Fibroblast of skin of abdomen (primary cell): ENCODE measurements at regions not wholly inside any gene's neighbourhood (a gene's known extent, or its start where the extent isn't known, plus 50 kb on each side); places are given as distances from the start of the nearest gene placed in this dataset.

Source experiments
- DNase-seq: peaks from one replicate; pipeline ENCODE4 v3.0.0-alpha.2; 2013

DNA sequence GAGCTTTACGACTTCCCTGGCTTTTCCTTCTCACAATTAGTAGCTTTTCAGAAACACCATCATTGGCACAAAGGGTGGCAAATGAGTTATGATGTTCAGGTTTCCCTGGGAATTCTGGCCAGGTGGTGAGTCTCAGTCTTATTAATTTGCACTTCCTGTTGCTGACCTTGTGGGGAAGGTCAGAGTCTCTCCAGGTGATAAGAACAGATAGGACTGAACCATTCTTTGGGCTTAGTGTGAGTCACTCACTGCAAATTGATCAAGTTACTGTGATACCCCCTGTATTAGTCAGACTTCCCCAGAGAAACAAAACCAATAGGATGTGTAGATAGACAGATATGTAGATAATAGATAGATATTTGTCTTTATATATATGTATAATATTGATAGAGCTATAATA is 53.8 kb upstream of the RANBP3L start:
- no peak for DNase-seq

DNA sequence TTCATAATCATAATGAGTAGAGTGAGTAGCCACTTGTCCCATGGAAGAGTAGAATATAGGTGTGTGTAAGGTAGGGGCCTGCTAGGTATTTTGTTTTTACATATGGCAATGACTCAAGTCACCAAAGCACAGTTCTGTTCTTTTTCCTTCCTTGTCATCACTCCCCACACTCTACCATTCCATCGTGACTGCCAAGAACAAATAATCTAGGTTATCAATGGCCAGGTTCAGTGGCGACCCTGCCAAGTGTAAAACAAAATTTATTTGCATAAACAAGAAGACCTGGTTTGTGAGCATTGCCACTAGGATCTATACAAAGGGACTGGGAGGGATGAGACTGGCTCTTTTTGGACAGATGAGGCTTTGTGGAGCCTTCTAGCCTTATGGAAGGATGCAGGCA is 55.2 kb upstream of the RANBP3L start:
- DNase-seq = no peak

DNA sequence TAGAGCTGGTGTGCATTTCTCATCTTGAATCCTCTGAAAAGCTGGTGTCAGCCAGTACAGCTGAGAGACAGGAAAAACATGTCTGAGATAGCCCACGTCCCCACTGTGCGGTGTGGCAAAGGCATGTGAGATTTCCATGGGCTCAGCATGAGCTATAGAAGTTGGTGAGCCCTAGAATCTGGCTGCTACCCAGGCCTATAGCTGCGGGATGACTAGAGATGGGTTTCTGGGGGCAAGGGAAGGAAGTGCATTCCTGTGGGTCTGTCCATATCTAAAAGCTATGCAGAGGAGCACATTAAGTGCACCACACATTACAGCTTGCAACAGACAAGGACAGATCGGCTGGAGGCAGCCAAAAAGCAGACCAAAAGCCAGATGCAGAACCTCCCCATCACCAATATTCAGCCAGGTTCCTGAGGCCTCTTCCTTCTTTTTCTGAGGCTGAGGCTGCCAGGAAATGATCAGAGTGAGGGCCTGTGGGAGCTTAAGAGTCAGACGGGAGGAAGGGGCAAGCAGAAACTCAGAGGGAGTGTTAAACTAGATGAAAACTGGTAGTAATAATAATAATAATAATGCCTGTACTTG is 55.8 kb upstream of the RANBP3L start:
- peak; percentile 98 for DNase-seq

- peak; percentile 35 for DNase-seq
Observed at GRCh38 chr5:36359267-36359666, 57.6 kb upstream of the RANBP3L start.

GRCh38 chr5:36360307-36360706 is 58.6 kb upstream of the RANBP3L start:
- no peak for DNase-seq

DNA sequence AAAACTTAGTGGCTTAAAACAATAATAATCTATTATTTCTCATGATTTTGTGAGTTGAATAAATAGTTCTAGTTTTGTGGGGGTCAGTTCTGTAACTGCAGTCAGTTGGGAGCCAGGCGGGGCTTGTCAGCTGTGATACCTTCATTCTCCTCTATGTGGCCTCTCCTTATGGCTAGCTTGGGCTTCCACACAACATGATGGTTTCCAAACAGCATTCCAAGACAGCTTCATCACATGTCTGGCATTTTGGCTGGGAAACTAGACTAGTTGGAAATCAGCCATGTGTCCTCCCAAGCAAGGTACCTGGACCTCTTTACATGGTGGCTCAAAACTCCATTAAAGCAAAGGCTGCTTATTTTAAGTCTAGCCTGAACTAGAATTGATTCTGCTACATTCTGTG is 61.4 kb upstream of the RANBP3L start:
- DNase-seq = peak; percentile 95

DNA sequence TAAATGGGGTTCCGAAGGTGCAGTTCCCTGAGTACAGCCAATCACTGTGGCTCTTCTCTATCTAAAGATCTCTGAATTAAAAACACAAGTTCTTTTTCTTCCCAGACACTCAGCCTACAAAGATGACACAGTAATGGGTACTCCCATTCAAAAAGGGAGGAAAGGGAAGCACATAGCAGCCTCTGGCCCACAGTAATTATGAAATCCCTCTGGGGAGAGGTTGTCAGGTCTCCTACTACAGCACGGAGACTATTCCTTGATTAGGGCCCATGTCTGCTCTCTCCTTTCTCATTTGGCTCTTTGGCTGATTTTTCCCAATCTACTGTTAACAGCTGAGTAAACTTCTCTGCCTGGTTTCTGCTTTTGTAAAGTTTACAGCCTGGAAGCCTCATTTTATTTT is 62.0 kb upstream of the RANBP3L start:
- no peak for DNase-seq

DNA sequence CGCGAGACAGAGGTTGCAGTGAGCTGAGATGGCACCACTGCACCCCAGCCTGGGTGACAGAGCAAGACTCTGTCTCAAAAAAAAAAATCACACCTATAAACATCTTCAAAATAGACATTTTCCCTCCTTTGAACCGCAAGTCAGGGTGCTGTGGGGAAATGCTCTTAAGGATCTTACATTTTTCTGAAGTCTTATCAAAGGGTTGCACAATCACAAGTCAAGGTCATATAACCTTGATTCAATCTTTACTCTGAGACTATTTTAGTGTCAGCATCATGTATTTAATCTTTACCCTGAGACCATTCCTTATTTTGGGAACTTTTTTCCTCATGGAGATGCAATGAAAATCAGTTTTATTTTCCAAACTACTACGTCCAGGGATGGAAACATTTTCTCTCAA is 62.8 kb upstream of the RANBP3L start:
- no peak for DNase-seq

DNA sequence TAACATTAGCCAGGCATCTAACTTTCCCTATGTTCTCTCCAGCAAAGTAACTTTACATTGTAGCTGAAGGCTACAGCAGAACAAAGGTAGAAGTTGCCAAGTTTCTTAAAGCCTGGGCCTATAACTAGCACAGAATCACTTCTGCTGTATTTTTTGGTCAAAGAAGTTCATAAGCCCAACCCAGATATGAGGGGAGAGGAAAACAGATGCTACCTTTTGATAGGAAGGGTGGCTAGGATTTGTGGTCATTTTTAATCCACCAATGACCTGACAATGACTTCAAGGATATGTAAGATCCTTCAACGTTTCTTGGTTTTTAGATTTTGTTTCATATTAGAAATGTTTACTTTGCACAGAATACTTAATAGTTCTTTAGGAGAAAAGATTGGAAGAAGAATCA is 64.2 kb upstream of the RANBP3L start:
- no peak for DNase-seq

DNA sequence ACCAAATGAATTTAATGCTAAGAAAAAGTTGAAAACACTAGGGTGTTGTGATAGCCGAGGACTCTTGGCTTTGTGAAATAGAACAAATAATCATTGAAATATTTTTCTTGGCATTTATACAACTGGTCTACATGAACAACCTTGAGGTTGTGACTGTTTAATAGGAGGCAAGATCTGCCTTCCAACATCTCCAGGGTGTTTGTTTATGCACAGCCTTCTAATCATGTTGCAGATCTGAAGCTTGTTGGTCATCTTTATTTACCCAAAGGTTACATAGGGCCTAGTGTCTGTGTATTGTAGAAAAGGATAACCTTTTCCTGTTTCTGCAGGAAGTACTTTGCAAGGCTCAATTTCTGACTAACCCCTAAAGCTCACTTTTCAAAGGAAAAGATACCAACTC is 65.2 kb upstream of the RANBP3L start:
- no peak for DNase-seq

- DNase-seq = peak; percentile 75
Observed at GRCh38 chr5:36367524-36367923, 65.8 kb upstream of the RANBP3L start.

- peak; percentile 67 for DNase-seq
Observed at GRCh38 chr5:36369219-36369690, 67.6 kb upstream of the RANBP3L start.

GRCh38 chr5:36370073-36370472 is 68.4 kb upstream of the RANBP3L start:
- no peak for DNase-seq

- DNase-seq = no peak
Observed at GRCh38 chr5:36371366-36371765, 69.7 kb upstream of the RANBP3L start.

GRCh38 chr5:36373527-36374086 is 71.9 kb upstream of the RANBP3L start:
- DNase-seq = peak; percentile 85

DNA sequence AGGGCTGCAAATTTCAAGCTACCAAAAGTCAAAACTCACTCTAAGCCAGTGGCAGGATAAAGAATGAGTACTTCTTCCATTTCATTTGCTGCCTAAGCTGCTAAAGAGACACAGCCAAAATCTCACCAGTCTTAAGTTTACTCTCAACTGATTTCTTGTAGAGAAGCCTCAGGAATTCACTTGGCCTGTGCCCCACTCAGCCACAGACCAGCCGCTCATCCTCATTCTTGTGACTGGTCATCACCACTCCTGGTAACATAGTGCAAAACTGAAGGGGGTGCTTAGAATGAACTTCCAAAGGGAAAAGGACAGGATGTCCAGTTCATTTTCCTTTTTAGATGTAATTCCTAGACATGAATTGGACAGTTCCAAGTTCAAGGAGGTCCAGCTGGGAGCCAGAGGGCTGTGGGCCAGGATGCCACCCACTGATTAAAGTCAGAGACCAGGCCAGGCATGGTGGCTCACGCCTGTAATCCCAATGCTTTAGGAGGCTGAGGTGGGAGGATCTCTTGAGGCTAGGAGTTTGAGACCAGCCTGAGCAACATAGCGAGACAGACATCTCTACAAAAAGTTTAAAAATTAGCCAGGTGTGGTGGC is 72.7 kb upstream of the RANBP3L start:
- DNase-seq = peak; percentile 88

- DNase-seq = no peak
Observed at GRCh38 chr5:36377192-36377591, 75.5 kb upstream of the RANBP3L start.

DNA sequence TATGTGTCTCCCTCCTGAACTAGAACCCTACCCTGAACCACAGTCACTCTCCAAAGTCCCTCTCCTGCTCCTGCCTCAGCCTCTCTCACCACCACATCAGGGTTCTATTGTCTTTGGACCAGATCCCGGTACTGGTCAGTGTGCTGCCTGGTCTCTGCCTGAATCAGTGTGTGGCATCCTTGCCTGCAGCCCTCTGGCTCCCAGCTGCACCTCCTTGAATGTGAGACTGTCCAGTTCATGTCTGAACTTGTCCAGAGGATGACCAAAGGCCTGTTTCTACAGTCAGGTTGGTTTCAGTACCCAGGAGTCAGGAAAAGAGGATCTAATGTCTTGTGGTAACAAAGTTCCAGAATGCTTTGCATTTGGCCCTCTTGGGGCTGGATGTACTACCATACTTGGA is 76.8 kb upstream of the RANBP3L start:
- DNase-seq = no peak

- no peak for DNase-seq
Observed at GRCh38 chr5:36382890-36383289, 81.2 kb upstream of the RANBP3L start.

DNA sequence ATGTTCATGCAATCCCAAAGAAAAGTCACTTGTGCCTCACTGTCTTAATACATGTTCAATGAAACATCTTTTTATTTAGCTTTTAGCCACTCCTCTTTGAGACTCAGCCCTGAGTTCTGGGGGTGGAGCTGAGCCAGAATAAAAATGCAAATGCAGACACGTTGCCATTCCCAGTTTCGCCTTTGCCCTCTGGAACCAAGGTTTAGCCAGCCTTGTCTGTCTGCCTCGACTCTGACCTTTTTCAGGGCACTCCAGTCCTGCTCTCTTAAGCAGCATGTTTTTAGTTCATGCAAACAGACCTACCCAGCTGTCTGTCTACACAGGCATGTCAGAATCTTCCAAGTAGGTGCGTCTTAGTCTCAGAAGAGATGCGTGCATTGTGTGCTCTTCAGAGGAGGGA is 82.2 kb upstream of the RANBP3L start:
- no peak for DNase-seq

GRCh38 chr5:36384845-36385244 is 83.1 kb upstream of the RANBP3L start:
- DNase-seq = no peak

DNA sequence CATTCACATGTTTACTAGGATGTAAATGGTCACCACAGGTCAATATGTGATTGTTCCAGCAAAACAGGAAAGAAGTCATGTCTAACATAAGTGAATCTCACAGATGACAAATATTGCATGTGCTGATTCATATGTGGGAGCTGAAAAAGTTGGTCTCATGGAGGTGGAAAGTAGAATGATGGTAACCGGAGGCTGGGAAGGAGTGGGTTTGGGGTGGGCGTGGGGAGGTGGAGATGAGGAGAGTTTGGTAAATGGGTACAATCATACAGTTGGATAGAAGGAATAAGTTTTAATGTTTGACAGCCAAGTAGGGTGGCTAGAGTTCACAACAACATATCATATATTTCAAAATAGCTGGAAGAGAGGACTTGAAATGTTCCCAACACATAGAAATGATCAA is 83.8 kb upstream of the RANBP3L start:
- DNase-seq = no peak

GRCh38 chr5:36388288-36388687 is 86.6 kb upstream of the RANBP3L start:
- DNase-seq = no peak

DNA sequence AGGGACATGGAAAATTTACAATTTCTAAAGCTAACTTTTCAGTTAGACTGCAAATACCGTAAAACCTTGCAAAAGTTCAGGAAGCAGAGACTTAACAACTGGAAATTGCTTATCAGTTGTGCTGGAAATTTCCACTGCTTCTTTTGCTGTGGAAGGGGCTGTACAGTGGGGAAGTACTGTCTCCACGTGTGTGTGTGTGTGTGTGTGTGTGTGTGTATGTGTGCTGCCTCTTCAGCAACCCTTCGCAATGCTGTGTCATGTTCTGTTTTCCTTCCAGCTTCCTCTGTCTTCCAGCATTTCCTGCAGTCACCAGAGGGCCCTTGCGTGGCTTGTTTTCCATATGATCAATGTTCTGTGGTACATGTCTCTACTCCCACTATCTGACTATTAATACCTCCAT is 87.5 kb upstream of the RANBP3L start:
- DNase-seq = peak; percentile 22

- no peak for DNase-seq
Observed at GRCh38 chr5:36390640-36391039, 88.9 kb upstream of the RANBP3L start.
